ENCODE measurements at regions not wholly inside any gene's neighbourhood (a gene's known extent, or its start where the extent isn't known, plus 50 kb on each side); places are given as distances from the start of the nearest gene placed in this dataset.

DNA sequence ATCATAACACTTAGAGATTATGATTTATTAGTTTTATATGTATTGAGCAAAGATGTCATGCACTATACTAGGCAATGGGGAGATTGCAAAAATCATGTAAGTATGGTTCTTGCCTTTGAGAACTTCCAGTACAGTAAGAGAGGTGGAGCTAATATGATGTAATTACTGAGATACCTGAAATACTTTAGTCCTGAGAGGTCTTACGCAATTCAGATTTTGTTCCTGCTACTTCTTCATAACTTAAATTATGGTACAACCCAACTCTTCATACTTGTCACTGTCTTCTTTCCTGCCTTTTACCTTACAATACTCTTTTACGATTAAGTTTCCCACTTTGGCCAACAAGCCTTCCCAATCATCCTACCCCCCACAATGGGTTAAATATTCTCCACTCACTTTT lies 564.2 kb upstream of the PITX2 start:
- no peak overlapping the region for H2BK20ac ChIP-seq (ENCODE audit: low read length)
- no peak overlapping the region for H4K91ac ChIP-seq (replicated peaks; ENCODE audit: insufficient read length, low read length)
- H3K9ac ChIP-seq (replicated peaks in 1 of 4; ENCODE audit: extremely low read depth in 1 of 4, low read depth in 3 of 4, low read length in 3 of 4): no peak overlapping the region
- H2BK120ac ChIP-seq (replicated peaks; ENCODE audit: low read depth, low read length): no peak overlapping the region
- H2BK5ac ChIP-seq (ENCODE audit: low read depth, low read length): no peak overlapping the region
- no peak overlapping the region for H3K4me3 ChIP-seq (ENCODE audit: extremely low read depth in 1 of 4, insufficient read depth in 2 of 4, low read depth in 3 of 4, low read length in 4 of 4)
- no peak overlapping the region for H3K27ac ChIP-seq (ENCODE audit: low read depth, low read length)
- no peak overlapping the region for H3K56ac ChIP-seq (replicated peaks; ENCODE audit: insufficient read length, low read depth, low read length)
- H3K4ac ChIP-seq (replicated peaks; ENCODE audit: insufficient read length, low read depth, low read length): no peak overlapping the region
- no peaks in the 10 kb centered on the region for H3K36me3 ChIP-seq (ENCODE audit: control insufficient read depth in 2 of 4, insufficient read depth in 4 of 4, low read length in 3 of 4)
- no peaks in the 10 kb centered on the region for H3K4me1 ChIP-seq (replicated peaks in 1 of 4; ENCODE audit: control insufficient read depth in 3 of 4, insufficient read depth in 4 of 4, low read length in 3 of 4)
- no peak overlapping the region for H2AFZ ChIP-seq (ENCODE audit: low read length)
- POLR2A ChIA-PET (ENCODE audit: partially characterized antibody): no interaction called here
- H3K27me3 ChIP-seq (replicated peaks in 1 of 4; ENCODE audit: control insufficient read depth in 3 of 4, extremely low read depth in 1 of 4, insufficient read depth in 3 of 4, low read length in 3 of 4): no peaks in the 10 kb centered on the region
- no peaks in the 10 kb centered on the region for H3K79me2 ChIP-seq (ENCODE audit: control insufficient read depth in 1 of 2, insufficient read depth in 2 of 2, low read length in 2 of 2)
- peaks cover 3 to 10% of the 10 kb centered on the region in 2 experiments; a peak in 2 of 4 replicates for H3K9me3 ChIP-seq (ENCODE audit: insufficient read depth in 2 of 2, low read depth in 1 of 2, low read length in 1 of 2)
- no peak overlapping the region for H3K23ac ChIP-seq (ENCODE audit: insufficient read length)
- H4K8ac ChIP-seq (ENCODE audit: extremely low read depth, insufficient read depth, low read length): no peak overlapping the region
- 97% methylated on average over 2 of the region's 2 CpGs; no CpG with 5 or more reads in 1 of the 2 experiments for WGBS, 2 experiments (ENCODE audit: extremely low coverage in 1 of 2, insufficient coverage in 1 of 2, insufficient read length in 1 of 2, insufficient replicate concordance in 2 of 2, low coverage in 1 of 2, low lambda C conversion rate in 2 of 2, missing lambda C conversion rate in 1 of 2)
- TF ChIP-seq CEBPB (IDR thresholded peaks at IDR 0.05; ENCODE audit: low read depth, low read length): peak; percentile 81
- TF ChIP-seq ASH2L (IDR thresholded peaks at IDR 0.05; ENCODE audit: low read length): no peak
- no peak for TF ChIP-seq EP300 (IDR thresholded peaks at IDR 0.05; ENCODE audit: borderline replicate concordance in 1 of 2, low read depth in 2 of 2, low read length in 2 of 2)
- H3K23me2 ChIP-seq (ENCODE audit: low read depth, low read length): no peaks in the 10 kb centered on the region
- CTCF ChIA-PET (ENCODE audit: partially characterized antibody): no interaction called here
- FAIRE-seq (no peak), DNase-seq (ENCODE audit: low read depth in 1 of 2, low spot score in 2 of 2) (no peak)
- H4K5ac ChIP-seq (ENCODE audit: insufficient read length, low read depth, low read length): no peak overlapping the region
- no peak overlapping the region for H3K18ac ChIP-seq (ENCODE audit: extremely low read depth, low read length)
- no peaks in the 10 kb centered on the region for H3K79me1 ChIP-seq (ENCODE audit: low read depth, low read length)
- H2AK5ac ChIP-seq (ENCODE audit: low read depth, low read length): no peak overlapping the region
- H2BK15ac ChIP-seq (ENCODE audit: low read length): no peak overlapping the region
- H3K14ac ChIP-seq (ENCODE audit: insufficient read length): no peak overlapping the region
- H3K4me2 ChIP-seq (ENCODE audit: insufficient read depth in 1 of 2, low read depth in 2 of 2, low read length in 2 of 2): no peak overlapping the region
- H4K20me1 ChIP-seq (replicated peaks in 1 of 2; ENCODE audit: control insufficient read depth in 1 of 2, insufficient read depth in 2 of 2, low read length in 2 of 2): no peaks in the 10 kb centered on the region
- H2BK12ac ChIP-seq (ENCODE audit: low read depth, low read length): no peak overlapping the region
